H1 (cell line): ENCODE measurements at regions not wholly inside any gene's neighbourhood (a gene's known extent, or its start where the extent isn't known, plus 50 kb on each side); places are given as distances from the start of the nearest gene placed in this dataset.

ENCODE experiments used
- BRCA1 ChIP-seq: IDR thresholded peaks from 2 replicates; pipeline ENCODE4 v1.6.1; 2012; ENCODE audit warnings: low read depth, low read length, improper control_type of control experiment
- CREB1 ChIP-seq: IDR thresholded peaks from 2 replicates; pipeline ENCODE4 v1.6.1; 2012; ENCODE audit warnings: inconsistent platforms
- GTF2F1 ChIP-seq: IDR thresholded peaks from 2 replicates; pipeline ENCODE4 v1.6.1; 2012; ENCODE audit warnings: low read depth, low read length, improper control_type of control experiment, borderline replicate concordance
- TEAD4 ChIP-seq: IDR thresholded peaks from 2 replicates; pipeline ENCODE4 v1.6.1; 2012; ENCODE audit warnings: low read depth, low read length, inconsistent platforms, mixed read lengths
- TF ChIP-seq, protein P1 (sequence below): fragments of 300-600 bp; sonication (generic); IDR thresholded peaks from 2 replicates; pipeline ENCODE4 v1.7.1; 2012; ENCODE audit warnings: low read length, moderate library complexity, mild to moderate bottlenecking, inconsistent platforms; ENCODE audit not compliant: insufficient replicate concordance

DNA sequence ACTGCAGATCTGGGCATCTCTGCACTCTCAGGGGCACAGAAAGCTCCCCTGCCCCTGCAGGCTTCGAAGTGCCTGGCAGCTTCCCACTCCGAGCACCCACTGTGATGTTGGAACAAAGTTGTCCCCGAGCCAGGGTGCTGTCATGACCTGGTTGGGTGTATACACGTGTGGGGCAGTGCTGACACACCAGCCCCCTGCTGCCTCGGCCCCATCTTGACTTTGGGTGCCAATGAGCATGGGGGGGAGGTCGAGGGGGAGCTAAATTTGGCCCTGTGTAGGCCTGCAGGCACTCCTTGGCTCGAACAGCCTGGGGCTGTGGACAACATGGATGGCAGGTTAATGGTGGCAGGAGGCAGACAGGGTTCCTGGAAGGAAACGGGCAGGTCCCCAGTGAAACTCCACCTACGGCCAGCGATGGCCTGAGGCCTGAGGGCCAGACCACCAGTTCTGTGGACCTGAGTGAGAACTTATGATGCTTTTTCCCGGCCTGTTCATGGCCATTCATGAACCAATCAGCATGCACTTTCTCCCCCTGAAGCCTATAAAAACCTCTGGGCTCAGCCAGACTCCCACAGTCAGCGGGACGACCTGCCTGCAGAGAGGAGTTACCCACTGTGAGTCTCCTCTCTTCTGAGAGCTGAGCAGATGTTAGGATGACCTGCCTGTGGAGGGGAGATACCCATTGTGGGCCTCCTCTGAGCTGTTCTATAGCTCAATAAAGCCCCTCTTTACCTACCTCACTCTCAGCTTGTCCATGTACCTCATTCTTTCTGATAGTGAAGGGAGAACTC lies 1029.1 kb upstream of the GBE1 start (continued):
- no peak for TF ChIP-seq BRCA1
- TF ChIP-seq, protein P1, sequence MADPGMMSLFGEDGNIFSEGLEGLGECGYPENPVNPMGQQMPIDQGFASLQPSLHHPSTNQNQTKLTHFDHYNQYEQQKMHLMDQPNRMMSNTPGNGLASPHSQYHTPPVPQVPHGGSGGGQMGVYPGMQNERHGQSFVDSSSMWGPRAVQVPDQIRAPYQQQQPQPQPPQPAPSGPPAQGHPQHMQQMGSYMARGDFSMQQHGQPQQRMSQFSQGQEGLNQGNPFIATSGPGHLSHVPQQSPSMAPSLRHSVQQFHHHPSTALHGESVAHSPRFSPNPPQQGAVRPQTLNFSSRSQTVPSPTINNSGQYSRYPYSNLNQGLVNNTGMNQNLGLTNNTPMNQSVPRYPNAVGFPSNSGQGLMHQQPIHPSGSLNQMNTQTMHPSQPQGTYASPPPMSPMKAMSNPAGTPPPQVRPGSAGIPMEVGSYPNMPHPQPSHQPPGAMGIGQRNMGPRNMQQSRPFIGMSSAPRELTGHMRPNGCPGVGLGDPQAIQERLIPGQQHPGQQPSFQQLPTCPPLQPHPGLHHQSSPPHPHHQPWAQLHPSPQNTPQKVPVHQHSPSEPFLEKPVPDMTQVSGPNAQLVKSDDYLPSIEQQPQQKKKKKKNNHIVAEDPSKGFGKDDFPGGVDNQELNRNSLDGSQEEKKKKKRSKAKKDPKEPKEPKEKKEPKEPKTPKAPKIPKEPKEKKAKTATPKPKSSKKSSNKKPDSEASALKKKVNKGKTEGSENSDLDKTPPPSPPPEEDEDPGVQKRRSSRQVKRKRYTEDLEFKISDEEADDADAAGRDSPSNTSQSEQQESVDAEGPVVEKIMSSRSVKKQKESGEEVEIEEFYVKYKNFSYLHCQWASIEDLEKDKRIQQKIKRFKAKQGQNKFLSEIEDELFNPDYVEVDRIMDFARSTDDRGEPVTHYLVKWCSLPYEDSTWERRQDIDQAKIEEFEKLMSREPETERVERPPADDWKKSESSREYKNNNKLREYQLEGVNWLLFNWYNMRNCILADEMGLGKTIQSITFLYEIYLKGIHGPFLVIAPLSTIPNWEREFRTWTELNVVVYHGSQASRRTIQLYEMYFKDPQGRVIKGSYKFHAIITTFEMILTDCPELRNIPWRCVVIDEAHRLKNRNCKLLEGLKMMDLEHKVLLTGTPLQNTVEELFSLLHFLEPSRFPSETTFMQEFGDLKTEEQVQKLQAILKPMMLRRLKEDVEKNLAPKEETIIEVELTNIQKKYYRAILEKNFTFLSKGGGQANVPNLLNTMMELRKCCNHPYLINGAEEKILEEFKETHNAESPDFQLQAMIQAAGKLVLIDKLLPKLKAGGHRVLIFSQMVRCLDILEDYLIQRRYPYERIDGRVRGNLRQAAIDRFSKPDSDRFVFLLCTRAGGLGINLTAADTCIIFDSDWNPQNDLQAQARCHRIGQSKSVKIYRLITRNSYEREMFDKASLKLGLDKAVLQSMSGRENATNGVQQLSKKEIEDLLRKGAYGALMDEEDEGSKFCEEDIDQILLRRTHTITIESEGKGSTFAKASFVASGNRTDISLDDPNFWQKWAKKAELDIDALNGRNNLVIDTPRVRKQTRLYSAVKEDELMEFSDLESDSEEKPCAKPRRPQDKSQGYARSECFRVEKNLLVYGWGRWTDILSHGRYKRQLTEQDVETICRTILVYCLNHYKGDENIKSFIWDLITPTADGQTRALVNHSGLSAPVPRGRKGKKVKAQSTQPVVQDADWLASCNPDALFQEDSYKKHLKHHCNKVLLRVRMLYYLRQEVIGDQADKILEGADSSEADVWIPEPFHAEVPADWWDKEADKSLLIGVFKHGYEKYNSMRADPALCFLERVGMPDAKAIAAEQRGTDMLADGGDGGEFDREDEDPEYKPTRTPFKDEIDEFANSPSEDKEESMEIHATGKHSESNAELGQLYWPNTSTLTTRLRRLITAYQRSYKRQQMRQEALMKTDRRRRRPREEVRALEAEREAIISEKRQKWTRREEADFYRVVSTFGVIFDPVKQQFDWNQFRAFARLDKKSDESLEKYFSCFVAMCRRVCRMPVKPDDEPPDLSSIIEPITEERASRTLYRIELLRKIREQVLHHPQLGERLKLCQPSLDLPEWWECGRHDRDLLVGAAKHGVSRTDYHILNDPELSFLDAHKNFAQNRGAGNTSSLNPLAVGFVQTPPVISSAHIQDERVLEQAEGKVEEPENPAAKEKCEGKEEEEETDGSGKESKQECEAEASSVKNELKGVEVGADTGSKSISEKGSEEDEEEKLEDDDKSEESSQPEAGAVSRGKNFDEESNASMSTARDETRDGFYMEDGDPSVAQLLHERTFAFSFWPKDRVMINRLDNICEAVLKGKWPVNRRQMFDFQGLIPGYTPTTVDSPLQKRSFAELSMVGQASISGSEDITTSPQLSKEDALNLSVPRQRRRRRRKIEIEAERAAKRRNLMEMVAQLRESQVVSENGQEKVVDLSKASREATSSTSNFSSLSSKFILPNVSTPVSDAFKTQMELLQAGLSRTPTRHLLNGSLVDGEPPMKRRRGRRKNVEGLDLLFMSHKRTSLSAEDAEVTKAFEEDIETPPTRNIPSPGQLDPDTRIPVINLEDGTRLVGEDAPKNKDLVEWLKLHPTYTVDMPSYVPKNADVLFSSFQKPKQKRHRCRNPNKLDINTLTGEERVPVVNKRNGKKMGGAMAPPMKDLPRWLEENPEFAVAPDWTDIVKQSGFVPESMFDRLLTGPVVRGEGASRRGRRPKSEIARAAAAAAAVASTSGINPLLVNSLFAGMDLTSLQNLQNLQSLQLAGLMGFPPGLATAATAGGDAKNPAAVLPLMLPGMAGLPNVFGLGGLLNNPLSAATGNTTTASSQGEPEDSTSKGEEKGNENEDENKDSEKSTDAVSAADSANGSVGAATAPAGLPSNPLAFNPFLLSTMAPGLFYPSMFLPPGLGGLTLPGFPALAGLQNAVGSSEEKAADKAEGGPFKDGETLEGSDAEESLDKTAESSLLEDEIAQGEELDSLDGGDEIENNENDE, result no peak
- TF ChIP-seq TEAD4, result no peak
- TF ChIP-seq CREB1, result no peak
- no peak for TF ChIP-seq GTF2F1
